GM12878 (cell line): ENCODE measurements at regions not wholly inside any gene's neighbourhood (a gene's known extent, or its start where the extent isn't known, plus 50 kb on each side); places are given as distances from the start of the nearest gene placed in this dataset.

Experiments used
- TF ChIP-seq, protein P1 (sequence below): fragments of 450-650 bp; IDR thresholded peaks from 2 replicates; pipeline ENCODE4 v1.6.1; 2016; ENCODE audit warnings: mild to moderate bottlenecking, moderate library complexity, borderline replicate concordance
- TF ChIP-seq, protein P2 (sequence below): IDR thresholded peaks from 2 replicates; pipeline ENCODE4 v1.6.1; 2012; ENCODE audit warnings: improper control_type of control experiment, low read depth, low read length; ENCODE audit not compliant: insufficient replicate concordance

- TF ChIP-seq, protein P1, sequence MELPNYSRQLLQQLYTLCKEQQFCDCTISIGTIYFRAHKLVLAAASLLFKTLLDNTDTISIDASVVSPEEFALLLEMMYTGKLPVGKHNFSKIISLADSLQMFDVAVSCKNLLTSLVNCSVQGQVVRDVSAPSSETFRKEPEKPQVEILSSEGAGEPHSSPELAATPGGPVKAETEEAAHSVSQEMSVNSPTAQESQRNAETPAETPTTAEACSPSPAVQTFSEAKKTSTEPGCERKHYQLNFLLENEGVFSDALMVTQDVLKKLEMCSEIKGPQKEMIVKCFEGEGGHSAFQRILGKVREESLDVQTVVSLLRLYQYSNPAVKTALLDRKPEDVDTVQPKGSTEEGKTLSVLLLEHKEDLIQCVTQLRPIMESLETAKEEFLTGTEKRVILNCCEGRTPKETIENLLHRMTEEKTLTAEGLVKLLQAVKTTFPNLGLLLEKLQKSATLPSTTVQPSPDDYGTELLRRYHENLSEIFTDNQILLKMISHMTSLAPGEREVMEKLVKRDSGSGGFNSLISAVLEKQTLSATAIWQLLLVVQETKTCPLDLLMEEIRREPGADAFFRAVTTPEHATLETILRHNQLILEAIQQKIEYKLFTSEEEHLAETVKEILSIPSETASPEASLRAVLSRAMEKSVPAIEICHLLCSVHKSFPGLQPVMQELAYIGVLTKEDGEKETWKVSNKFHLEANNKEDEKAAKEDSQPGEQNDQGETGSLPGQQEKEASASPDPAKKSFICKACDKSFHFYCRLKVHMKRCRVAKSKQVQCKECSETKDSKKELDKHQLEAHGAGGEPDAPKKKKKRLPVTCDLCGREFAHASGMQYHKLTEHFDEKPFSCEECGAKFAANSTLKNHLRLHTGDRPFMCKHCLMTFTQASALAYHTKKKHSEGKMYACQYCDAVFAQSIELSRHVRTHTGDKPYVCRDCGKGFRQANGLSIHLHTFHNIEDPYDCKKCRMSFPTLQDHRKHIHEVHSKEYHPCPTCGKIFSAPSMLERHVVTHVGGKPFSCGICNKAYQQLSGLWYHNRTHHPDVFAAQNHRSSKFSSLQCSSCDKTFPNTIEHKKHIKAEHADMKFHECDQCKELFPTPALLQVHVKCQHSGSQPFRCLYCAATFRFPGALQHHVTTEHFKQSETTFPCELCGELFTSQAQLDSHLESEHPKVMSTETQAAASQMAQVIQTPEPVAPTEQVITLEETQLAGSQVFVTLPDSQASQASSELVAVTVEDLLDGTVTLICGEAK, result no peak
- TF ChIP-seq, protein P2, sequence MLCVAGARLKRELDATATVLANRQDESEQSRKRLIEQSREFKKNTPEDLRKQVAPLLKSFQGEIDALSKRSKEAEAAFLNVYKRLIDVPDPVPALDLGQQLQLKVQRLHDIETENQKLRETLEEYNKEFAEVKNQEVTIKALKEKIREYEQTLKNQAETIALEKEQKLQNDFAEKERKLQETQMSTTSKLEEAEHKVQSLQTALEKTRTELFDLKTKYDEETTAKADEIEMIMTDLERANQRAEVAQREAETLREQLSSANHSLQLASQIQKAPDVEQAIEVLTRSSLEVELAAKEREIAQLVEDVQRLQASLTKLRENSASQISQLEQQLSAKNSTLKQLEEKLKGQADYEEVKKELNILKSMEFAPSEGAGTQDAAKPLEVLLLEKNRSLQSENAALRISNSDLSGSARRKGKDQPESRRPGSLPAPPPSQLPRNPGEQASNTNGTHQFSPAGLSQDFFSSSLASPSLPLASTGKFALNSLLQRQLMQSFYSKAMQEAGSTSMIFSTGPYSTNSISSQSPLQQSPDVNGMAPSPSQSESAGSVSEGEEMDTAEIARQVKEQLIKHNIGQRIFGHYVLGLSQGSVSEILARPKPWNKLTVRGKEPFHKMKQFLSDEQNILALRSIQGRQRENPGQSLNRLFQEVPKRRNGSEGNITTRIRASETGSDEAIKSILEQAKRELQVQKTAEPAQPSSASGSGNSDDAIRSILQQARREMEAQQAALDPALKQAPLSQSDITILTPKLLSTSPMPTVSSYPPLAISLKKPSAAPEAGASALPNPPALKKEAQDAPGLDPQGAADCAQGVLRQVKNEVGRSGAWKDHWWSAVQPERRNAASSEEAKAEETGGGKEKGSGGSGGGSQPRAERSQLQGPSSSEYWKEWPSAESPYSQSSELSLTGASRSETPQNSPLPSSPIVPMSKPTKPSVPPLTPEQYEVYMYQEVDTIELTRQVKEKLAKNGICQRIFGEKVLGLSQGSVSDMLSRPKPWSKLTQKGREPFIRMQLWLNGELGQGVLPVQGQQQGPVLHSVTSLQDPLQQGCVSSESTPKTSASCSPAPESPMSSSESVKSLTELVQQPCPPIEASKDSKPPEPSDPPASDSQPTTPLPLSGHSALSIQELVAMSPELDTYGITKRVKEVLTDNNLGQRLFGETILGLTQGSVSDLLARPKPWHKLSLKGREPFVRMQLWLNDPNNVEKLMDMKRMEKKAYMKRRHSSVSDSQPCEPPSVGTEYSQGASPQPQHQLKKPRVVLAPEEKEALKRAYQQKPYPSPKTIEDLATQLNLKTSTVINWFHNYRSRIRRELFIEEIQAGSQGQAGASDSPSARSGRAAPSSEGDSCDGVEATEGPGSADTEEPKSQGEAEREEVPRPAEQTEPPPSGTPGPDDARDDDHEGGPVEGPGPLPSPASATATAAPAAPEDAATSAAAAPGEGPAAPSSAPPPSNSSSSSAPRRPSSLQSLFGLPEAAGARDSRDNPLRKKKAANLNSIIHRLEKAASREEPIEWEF, result no peak
These were observed 288.9 kb downstream of the SLC4A3 start (continued) for GRCh38 chr2:219916281-219916680.
